Activated CD4-positive, alpha-beta T cell treated with anti-CD3 and anti-CD28 coated beads, Interleukin-2, amount 50 U/mL, for 24 hours (primary cell): ENCODE measurements at regions not wholly inside any gene's neighbourhood (a gene's known extent, or its start where the extent isn't known, plus 50 kb on each side); places are given as distances from the start of the nearest gene placed in this dataset.

Experiments
- DNase-seq, 2 donors: peaks; one replicate each; pipeline ENCODE4 v3.0.0-alpha.2; 2020; ENCODE audit warnings: low read depth in 1 of 2, low spot score in 1 of 2

DNA sequence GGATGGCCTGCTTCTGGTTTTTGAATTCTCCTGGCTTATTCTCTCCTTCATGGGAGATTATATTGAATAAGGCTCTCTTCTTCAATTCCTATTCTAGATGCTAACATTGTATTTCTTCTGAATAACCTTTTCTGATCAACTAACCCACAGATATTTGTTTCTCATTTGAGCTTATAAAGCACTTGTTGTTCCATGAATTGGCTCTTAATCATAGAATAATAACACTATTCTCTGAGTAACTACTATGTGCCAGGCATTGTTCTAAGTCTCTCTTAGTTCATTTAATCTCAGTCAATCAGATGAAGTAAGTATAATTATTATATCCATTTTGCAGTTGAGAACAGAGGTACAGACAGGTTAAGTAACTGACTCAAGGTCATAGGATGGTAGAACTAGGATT, 136.3 kb upstream of the MLIP start:
- DNase-seq = no peak

DNA sequence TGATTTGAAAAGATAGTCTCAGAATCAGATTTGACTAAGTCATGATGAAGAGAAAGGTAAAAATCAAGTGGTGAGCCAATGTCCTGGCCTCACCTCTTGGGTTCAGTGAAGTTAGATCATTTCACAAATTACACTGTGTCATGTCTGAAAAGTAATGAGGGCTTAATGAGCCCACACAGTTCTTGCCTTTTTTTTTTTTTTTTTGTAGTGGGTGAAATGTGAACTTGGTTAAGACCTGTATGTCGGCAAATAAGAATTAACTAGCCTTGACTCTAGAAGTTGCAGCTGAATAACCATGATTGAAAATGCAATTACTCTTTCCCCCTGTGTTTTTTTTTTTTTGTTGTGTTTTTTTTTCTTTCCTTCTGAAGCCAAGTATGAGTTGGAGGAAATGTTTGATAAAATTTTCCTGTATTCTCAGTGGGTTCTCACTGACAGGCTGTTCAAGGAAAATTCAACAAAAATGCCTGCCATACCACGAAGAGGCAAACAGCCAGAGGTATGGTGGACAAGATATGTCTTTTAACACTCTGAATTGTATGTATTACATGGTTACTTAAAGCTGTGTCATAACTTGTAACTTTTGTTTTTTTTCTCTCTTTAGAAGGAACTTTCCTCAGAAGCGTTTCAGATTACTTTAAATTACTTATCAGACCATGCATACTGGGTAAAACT, 135.2 kb upstream of the MLIP start:
- no peak for DNase-seq

DNA sequence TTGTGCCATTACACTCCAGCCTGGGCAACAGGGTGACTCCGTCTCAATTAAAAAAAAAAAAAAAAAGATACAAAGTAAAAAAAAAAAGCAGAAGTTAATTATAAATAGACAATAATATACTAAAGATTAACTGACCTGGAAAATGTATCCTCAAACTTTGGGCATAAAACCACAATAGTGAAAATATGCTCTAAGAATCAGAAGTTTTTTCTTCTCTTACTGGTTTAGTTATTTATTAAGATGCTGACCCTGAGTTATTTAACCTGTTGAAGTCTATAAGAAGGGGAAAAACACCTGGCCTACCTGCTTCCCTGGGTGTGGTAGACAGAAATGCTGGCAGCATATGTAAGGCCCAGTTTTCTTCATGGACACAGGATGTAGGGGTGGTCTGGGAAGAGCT, 133.7 kb upstream of the MLIP start:
- DNase-seq = no peak

DNA sequence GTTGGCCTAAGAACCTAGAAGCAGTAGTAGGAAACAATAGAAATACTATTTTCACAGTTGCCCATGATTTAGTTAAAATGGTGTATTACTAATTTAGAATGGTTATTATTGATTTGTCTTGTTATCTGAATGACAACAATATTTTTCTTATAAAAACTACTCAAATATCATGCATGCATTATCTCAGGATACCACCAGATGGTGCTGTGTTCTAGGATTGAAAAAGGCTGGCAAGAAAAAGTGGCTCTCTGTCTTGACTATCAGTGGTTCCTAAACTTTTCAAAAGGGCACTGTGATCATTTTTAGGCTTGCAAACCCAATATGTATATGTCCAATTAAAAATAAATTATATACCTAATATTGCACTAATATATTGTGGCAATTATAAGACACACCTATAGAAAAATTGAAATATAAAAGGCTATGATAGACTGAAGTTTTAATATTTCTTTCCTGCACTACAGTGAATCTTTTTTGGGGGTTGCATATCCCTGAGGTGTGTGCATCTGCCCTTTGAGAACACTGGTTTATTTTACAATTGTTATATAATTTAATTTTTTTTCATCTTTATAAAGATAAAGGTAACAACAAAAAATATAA, 131.7 kb upstream of the MLIP start:
- DNase-seq = peak in 1 of 2 donors; percentile 10

DNA sequence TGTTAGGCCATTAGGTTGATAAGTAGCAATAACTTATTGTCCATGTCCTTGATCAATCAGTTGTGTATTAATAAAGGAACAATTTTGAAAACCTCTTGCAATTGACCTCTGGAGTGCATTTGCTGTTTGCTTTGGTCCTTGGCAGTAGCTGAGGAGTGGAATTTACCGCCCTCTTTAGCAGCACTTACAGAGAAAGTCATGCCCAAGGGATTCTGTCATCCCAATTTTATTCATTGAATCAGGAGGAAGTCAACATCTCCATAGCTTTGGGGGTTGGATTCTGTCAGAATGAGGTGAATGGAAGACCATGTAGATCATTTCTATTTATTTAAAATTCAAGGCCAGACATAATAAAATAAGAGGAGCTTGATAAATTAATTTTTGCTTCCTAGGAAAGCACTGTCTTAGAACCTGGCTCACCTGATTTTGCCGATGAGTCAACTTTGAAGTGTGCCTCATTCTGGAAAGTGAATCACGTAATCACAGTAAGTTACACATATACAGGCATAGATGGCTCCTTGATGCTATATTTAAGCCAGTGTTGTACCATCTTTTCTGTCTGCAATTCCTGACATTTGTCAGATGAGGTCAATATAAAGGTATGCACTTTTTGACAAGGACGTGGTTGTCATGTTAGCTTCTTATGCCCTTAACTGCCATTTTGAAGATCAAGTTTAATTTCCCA, 128.7 kb upstream of the MLIP start:
- no peak for DNase-seq

DNA sequence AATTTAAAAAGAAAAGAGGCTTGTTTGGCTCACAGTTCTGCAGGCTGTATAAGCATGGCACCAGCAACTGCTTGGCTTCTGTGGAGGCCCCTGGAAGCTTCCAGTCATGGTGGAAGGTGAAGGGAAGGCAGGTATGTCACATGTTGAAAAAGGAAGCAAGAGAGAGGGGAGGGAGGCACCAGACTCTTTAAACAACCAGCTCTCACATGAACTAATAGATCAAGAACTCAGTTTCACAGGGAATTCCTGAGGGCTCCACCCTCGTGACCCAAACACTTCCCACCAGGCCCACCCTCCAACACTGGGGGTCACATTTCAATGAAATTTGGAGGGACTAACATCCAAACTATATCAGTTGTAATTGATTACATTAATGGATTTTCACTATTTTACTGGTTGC, 127.9 kb upstream of the MLIP start:
- no peak for DNase-seq

DNA sequence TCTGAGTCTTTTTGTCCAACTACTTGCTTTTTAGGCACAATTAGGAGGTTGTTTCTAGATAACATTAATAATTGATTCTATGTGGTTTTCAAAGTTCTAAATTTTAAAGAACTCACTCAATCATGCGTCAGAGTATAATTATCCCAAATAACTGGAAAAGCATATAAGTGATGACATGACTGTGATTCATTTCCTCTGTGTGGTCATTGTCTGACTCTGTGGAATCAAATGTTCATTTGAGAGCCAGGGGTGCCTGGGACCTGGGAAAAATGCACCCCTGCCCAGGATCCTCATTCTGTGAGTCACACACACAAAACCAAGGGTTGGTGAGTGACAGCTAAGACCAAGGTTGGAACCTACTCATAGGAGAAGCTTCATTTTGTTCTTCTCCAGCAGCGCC, 127.1 kb upstream of the MLIP start:
- no peak for DNase-seq

DNA sequence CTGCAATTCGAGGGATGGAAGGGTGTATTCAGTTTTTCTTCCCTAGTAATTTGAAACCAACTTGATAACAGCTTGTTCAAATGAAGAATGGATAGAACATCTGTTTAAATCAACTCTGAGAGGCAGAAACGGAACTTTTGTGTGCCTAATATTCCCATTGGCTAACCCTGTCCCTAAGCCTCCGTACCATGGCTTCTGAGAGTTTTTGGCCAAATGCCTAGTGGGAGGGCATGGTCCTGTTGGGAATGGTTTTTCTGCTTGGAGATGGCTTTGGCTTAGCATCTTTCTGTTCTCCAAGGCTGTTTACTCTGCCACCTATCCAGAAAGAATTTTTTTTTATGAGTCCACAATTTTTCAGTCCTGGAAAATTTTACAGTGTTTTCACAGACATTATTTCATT, 126.7 kb upstream of the MLIP start:
- DNase-seq = no peak

DNA sequence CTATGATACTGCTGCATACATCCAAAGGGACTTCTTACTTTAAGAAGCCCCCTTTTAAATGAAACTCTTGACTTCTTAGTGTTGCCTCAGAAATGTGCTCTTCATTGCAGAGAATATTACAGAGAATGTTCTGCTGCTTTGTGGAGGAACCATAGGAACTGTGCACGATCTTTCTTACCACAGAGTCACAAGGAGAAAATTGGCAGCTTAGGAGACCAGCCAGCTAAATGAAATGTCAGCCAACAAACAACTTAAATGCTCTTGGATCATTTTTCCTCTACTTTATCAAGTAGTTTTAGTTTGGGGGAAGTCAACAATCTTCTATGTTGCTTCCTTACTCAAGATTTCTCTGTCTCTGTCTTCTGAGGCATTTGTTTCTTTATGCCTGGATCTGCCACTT, 125.9 kb upstream of the MLIP start:
- DNase-seq = no peak

DNA sequence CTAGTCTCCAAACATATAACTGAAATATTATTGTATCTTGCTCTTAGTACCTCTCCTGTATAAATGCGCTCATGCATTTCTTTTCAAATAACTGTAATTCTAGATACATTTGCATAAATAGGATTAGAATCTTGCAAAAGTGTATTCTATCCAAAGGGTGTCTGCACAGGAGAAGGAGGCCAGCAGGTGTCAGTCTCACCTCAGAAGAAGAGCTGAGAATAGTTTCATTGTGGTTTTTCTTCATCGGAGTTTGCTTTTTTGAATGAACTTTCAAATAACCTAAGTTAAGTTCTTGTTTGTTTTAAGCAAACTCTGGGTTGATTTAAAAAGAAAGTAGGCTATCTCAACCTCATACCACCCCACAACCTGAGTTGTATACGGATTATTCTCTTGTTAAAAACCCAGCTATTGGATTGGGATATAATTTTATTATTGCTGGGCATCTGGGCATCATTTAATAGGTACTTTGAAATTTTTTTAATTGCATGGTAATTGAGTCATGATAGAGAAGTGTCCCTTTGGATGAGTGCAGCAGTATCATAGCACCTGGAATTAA, 125.0 kb upstream of the MLIP start:
- DNase-seq = no peak

DNA sequence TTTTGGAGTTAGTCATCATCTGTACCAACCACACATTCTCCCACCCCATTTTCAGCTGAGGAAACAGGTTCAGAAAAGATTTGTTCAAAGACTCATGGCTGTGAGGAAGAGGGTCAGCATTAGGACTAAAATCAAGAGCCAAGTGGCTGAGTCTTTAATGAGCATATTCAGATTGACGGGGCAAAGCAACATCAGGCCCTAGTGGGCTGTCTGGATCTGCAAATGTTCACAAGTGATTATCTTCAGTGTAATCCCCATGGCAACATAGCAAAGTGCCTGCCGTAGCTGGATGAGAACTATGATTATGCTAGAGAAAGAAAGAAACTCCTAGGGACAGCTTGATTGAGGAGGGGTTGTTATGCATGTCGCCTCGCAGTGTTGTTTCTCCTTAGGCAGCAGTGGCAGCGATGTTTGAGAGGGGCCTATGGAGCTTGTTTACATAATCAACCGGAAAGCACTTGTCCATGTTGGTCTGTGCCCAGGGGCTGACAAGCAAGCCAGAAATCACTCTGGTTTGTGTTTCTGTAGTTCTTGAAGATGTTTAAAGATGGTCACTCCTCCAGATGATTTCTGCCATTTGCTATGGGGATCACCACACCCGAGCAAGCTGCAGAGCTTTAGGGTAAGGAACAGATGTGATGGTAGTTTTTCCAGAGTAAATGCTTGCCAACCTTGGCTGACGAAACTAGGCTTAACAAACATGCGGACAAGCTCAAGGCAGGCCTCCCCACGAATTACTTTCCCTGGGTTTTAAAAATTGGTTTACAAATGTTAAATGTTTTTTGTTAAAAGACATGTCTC, 124.3 kb upstream of the MLIP start:
- DNase-seq = no peak

DNA sequence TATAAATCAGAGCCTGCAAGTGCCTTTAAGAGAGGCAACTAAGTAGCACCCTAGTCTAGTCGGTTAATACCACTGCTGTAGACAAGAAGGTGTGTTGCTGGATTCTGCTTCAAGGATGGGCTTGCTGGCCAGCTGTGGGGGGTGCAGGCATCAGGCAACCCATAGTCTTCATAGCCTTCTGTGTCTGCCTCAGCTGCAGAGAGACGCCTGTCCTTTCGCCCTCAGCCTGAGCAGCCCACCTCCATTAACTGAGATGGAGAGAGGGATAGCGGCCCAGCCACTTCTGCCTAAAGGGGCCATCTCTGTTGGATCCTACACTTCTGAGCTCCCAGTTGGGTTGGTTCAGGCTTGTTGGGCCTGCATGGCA, 123.7 kb upstream of the MLIP start:
- no peak for DNase-seq

DNA sequence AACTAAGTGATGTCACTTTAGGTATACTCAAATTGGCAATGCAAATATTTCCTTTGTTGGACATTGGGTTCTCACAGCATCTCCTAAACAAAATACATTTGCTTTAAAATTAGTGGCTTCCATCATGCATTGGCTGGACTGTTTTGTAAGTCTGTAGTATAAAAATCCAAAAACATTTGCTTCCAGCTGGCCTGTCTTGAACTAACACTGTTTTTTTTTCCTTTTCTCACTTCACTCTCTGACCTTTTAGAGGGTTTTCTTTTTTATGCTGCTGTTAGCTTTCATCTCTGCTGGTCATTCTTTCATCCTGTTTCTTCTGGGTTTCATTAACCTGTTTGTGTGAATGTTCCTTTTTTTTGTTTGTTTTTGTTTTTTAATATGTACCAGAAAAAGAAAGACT, 121.7 kb upstream of the MLIP start:
- DNase-seq = no peak

DNA sequence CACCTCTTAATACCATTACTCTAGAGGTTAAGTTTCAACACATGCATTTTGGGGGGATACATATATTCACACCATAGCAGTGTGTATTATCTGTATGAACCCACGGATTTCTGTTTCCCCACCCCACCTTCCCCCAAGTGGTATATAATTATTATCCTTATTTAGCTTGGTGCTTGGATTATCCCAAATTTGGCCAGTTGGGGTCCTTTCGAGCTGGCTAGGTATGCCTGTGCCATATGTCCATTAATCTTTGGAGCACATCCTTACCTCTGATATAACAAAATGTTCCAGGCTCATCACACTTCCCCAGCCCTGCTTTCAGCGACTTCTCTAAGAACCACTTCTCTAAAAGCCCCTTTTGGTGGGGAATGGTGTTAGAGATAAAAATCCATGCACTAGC, 118.7 kb upstream of the MLIP start:
- no peak for DNase-seq

DNA sequence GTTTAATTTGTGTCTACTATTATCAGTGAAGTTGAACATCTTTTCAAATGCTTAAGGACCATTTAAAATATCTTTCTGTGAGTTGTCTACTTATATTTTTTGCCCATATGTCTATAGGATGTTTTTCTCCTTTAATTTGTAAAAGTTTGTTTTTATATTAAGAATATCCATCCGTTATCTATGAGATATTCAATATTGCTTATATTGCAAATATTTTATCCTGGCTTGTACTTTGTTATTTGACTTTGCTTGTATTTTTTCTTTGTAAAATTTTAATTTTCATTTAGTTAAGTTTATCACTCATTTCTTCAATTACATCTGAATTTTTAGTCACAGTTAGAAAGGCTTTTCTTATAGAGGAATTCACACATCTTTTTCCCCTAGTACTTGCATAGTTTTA, 117.0 kb upstream of the MLIP start:
- no peak for DNase-seq

DNA sequence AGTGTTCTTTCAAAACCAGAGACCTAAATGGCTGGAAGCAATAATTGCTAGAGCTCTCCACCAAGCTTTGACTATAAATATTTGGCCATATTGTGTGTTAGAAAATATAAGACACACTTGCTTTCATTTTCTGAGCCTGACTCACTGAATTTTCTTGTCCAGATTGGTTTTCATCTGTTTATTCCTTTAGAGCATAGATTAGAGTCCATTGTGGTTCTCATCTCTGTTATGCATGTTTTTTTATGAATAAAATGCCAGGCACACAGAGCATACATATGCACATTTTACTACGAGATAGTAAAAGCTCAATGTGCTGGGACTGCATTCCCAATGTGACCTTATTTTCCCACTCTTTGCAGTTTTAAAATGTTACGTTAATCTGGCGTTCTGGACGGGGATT, 115.3 kb upstream of the MLIP start:
- no peak for DNase-seq

DNA sequence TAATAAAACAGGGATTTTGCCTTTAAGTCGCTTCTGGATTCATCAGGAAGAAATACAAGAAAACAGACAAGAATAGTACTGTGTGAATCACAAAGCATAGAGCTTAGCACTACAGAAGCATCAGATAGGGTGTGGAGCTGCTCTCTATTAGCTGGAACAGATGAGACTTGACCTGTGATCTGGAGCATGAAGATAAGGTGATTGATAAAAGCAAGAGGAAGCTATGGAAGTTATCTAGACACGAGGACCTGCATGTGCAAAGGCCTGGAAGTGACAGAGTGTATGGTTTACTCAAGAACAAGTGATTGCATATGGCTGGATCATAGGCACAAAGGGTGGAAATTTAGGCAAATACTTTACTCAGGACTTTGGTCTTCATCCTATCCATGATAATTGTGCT, 112.9 kb upstream of the MLIP start:
- DNase-seq = no peak

DNA sequence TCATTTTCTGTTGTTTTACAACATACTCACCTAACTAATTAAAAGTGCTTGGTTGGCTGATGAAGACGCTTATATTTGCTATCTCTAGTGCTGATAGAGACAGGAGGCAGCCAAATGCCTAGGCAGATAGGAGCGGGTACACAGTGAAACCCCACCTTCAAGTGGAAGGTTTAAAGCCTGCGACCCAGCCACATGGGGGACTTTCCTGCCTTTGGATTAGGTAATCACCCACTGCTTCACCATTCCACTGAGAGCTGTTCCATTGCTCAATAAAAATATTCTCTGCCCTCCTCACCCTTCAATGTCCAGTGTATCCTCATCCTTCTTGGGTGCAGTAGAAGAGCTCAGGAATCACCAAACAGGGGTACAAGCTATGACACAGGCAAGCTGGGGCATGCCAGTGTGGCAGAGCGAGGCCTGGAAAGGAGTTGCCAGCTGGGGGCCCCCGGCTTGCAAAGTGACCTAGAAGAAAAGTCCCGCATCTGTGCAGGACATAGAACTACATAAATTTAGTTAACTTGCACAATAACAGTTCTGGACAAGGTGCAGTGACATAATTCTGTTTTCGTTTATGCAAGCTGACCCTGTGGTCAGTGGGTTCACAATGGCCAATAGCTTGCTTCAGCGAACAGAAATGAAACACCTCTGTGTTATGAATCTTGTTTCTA, 112.0 kb upstream of the MLIP start:
- no peak for DNase-seq

DNA sequence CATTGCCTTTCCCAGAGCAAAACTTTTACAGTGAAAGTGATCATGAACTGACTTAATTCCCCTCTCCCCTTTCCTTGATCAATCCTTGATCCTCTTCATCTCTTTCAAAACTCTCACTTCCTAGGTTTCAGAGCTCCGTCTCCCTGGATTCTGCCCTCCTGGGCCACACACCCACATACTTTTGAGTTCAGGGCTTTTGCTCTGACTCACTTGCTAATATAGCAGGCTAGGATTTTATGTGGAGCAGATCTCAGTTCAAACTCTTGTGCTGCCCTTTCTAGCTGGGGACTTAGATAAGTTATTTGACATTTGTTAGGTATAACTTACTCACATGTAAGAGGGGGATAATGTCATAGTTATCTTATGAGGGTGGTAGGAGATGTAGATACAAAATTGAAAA, 109.1 kb upstream of the MLIP start:
- no peak for DNase-seq

DNA sequence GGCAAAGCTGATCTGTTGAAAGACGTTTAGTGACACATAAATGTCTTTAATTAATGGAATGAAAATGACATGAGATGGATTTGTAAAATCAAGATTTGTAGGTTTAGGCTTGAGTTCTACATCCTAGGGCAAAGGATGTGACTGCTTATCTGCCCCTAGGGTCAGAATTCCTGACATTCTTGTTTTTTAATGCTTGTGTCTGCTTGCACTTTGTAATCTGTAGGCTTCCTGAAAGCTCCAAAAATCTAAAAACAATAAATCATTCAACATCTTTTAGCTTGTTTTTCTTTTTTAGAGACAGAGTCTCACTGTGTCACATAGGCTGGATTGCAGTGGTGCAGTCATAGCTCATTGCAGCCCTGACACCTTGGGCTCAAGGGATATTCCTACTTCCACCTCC, 107.9 kb upstream of the MLIP start:
- DNase-seq = no peak

DNA sequence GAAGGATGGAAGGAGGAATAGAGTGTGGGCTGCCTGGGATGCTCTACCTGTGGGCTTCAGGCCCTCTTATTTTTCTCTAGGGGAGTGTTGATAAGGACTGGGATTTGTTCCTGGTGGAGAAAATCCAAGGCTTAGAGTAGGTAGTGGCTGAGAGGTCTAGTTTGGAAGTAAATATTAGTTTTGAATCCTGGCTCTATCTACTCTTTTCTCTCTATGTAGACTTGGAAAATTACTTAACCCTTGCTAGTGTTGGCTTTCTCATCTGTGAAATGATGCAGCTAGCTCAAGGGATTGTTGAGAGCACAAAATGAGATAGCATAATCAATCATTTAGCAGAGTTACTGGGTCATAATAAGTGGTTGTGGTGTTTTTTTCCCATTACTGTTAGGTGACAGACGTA, 102.7 kb upstream of the MLIP start:
- DNase-seq = no peak
